Tibial artery (tissue), 4 donors: ENCODE measurements at regions not wholly inside any gene's neighbourhood (a gene's known extent, or its start where the extent isn't known, plus 50 kb on each side); places are given as distances from the start of the nearest gene placed in this dataset.

Source experiments
- DNase-seq, 2 donors: peaks; one replicate each; pipeline ENCODE4 v3.0.0-alpha.2; 2019
- H3K27ac ChIP-seq, 2 donors: fragments of 200-600 bp; sonication (generic) in 1 of 2; 1 replicate in 1 of 2; 2 replicates in 1 of 2; pipeline ENCODE4 v1.5.1; 2018 to 2019; ENCODE audit warnings: mild to moderate bottlenecking in 1 of 2
- H3K27me3 ChIP-seq, 2 donors: fragments of 200-600 bp; sonication (generic) in 1 of 2; one replicate each; pipeline versions ENCODE4 v1.5.1 to v1.6.0; 2016 to 2019
- H3K36me3 ChIP-seq, 3 donors: fragments of 200-600 bp; sonication (generic) in 2 of 3; one replicate each; pipeline ENCODE4 v1.5.1; 2016 to 2019; ENCODE audit warnings: mild to moderate bottlenecking in 2 of 3
- H3K4me1 ChIP-seq, 4 donors: fragments of 200-600 bp; sonication (generic) in 2 of 4; 1 replicate in 3 of 4; 2 replicates in 1 of 4; pipeline ENCODE4 v1.5.1; 2016 to 2019
- H3K4me3 ChIP-seq, 2 donors: fragments of 200-600 bp; sonication (generic) in 1 of 2; 1 replicate in 1 of 2; 2 replicates in 1 of 2; pipeline ENCODE4 v1.5.1; 2018 to 2019; ENCODE audit warnings: mild to moderate bottlenecking in 2 of 2
- H3K9me3 ChIP-seq, 3 donors: fragments of 200-600 bp; sonication (generic) in 1 of 3; one replicate each; pipeline ENCODE4 v1.5.1; 2016 to 2019
- intact Hi-C: fragments of 100-400 bp; cut with DNase I; formaldehyde crosslinking; loops from one replicate; pipeline ENCODE4 v1.15.0; 2023; ENCODE audit warnings: low total_unique reads
- TF ChIP-seq, protein P1 (sequence below), 2 experiments: fragments of 200-600 bp in 1 of 2; fragments of 450-650 bp in 1 of 2; IDR thresholded peaks; one replicate each; pipeline ENCODE4 v1.5.1; 2017 to 2019; ENCODE audit warnings: antibody characterized with exemption in 2 of 2, mild to moderate bottlenecking in 1 of 2, moderate library complexity in 1 of 2

DNA sequence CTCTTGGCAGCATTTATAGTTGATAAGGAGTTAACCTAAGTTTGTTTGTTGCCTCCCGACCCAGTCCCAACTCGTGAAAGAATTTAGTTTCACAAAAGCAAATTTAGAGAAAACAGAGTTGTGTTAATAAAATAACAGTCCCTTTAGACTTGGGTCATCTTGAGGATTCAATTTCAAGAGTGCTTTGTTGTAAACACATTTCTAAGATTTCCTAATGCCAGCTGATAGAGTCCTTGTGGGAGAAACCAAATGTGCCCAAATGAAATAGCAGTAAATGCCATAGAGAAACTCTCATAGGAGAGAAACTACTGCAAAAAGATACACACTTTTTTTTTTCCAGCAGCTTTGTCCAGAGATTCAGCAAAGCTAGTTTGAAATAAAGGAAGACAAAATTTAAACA is 211.3 kb upstream of the BMPER start:
- intact Hi-C loops: no loop called here
- Histone ChIP-seq H3K4me1 (peaks cover 0 to 3% (median 2%) of the 10 kb centered on the region in 4 donors), H3K9me3 (no peaks in the 10 kb centered on the region), H3K36me3 (no peaks in the 10 kb centered on the region), H3K27ac (no peak overlapping the region), H3K27me3 (no peaks in the 10 kb centered on the region), H3K4me3 (no peak overlapping the region)
- TF ChIP-seq, protein P1, sequence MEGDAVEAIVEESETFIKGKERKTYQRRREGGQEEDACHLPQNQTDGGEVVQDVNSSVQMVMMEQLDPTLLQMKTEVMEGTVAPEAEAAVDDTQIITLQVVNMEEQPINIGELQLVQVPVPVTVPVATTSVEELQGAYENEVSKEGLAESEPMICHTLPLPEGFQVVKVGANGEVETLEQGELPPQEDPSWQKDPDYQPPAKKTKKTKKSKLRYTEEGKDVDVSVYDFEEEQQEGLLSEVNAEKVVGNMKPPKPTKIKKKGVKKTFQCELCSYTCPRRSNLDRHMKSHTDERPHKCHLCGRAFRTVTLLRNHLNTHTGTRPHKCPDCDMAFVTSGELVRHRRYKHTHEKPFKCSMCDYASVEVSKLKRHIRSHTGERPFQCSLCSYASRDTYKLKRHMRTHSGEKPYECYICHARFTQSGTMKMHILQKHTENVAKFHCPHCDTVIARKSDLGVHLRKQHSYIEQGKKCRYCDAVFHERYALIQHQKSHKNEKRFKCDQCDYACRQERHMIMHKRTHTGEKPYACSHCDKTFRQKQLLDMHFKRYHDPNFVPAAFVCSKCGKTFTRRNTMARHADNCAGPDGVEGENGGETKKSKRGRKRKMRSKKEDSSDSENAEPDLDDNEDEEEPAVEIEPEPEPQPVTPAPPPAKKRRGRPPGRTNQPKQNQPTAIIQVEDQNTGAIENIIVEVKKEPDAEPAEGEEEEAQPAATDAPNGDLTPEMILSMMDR (IDR thresholded peaks at IDR 0.05): no peak
- DNase-seq: no peak

DNA sequence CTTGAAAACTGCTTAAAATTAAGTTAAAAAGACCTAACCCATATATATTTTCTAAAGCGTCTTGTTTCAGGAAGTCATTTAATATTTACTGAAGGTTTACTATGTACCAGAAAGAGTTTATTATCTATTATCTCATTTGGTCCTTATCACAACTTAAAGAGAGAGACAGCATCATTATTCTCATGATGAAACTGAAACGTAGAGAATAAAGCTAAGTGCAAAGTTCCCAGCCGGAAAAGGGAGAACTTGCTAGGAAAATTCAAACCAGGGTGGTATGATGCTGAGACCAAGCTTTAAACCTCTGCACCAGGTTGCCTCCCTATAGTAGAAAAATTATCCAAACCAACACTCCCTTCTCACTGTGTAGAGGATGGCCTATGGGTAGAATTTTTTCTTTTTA is 207.7 kb upstream of the BMPER start:
- no peak for DNase-seq
- TF ChIP-seq, protein P1 (IDR thresholded peaks at IDR 0.05): no peak
- Histone ChIP-seq H3K4me3 (no peak overlapping the region), H3K27ac (no peak overlapping the region), H3K4me1 (peaks cover 0 to 3% (median 1%) of the 10 kb centered on the region in 4 donors), H3K36me3 (no peaks in the 10 kb centered on the region), H3K9me3 (peaks cover 0 to 7% (median 7%) of the 10 kb centered on the region in 3 donors), H3K27me3 (no peaks in the 10 kb centered on the region)
- intact Hi-C loops: no loop called here

DNA sequence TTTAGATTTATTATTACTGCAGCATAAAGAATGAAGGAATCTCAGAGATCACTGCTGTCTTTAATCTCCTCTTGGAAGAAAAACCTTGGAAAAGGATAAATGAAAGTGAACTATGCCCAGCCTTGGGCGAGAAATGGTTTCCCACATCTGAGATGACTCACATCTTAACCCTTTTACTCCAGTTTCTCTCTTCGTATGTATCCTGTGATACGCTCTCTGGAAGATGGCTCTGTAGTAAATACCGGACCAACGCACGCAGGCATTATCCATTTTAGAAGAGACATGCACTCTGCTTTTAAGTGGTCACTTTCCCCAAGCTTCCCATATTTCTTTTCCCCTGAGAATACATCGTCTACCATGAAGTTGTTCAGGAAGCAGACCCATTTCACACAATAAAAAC is 207.3 kb upstream of the BMPER start:
- Histone ChIP-seq H3K4me1 (no peaks in the 10 kb centered on the region), H3K27me3 (no peaks in the 10 kb centered on the region), H3K27ac (no peak overlapping the region), H3K36me3 (no peaks in the 10 kb centered on the region), H3K9me3 (peaks cover 0 to 7% (median 7%) of the 10 kb centered on the region in 3 donors), H3K4me3 (no peak overlapping the region)
- TF ChIP-seq, protein P1 (IDR thresholded peaks at IDR 0.05): no peak
- intact Hi-C loops: no loop called here
- no peak for DNase-seq

DNA sequence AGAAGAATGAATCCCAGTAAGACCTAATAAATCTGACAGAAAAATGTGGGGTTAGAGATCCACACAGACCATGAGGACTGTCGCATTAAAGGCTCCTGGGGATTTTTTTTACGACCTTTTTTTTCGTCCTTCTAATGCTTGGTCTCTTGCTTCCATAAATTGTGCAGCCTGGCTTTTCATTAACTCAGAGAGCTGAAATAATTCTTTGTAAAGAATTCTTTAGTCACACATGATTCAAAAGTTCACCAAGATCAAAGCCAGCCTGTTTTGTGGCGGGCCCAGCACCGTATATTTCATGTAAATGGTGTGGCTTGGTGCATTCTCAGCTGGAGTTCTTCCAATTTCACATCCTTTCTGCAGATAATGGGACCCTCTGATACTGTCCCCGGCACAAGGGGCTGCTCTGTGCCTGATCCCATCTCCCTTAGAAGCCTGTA is 206.6 kb upstream of the BMPER start:
- no peaks in the 10 kb centered on the region for H3K27me3 ChIP-seq
- H3K27ac ChIP-seq: no peak overlapping the region
- TF ChIP-seq, protein P1 (IDR thresholded peaks at IDR 0.05): no peak
- intact Hi-C loops: no loop called here
- DNase-seq: no peak
- peaks cover 0 to 7% (median 7%) of the 10 kb centered on the region in 3 donors for H3K9me3 ChIP-seq
- no peaks in the 10 kb centered on the region for H3K36me3 ChIP-seq
- no peaks in the 10 kb centered on the region for H3K4me1 ChIP-seq
- no peak overlapping the region for H3K4me3 ChIP-seq

DNA sequence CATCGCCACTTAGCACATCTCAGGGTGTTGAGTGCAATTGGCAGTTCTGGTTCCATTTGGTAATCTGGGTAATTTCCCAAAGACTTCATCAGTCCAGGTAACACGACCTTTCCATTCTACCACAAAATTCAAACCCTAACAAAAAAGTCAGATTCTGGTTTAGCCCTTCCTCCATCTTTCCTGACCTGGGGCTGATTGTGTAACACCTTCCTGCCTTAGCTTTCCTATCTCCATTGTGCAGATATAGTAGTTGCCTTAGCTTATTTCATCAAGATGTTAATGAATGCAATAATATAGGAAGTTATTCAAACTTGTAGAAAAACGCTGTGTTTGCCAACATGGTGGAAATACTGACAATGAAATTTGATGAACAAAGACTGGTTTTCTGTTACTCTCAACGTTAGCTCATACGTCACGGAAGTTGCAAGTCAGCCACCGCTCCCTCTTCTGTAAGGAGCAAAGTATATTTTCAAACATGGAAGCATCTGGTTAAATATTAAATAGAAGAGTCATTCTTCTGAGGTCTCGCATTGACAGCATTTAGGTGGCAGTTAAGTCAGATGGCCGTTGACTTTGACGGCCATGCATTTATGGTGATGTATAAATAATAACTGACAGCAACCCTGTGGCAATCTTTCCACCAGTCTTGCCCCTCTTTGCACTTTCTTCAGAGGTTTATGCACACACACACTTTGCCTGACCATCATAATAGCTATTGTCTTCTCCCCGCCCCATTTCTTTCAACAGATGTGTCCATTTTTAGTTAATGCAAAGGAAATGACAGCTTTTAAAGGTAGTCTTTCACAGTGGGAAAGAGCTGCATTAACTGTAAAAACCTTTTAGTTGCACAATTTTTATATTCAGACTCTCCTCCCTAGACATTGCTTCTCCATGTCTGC is 205.1 kb upstream of the BMPER start:
- TF ChIP-seq, protein P1 (IDR thresholded peaks at IDR 0.05): no peak
- Histone ChIP-seq H3K4me3 (no peak overlapping the region), H3K4me1 (no peaks in the 10 kb centered on the region), H3K27ac (no peak overlapping the region), H3K27me3 (no peaks in the 10 kb centered on the region), H3K36me3 (no peaks in the 10 kb centered on the region), H3K9me3 (peaks cover 0 to 7% (median 7%) of the 10 kb centered on the region in 3 donors)
- intact Hi-C loops: no loop called here
- no peak for DNase-seq
